ENCODE measurements at regions not wholly inside any gene's neighbourhood (a gene's known extent, or its start where the extent isn't known, plus 50 kb on each side); places are given as distances from the start of the nearest gene placed in this dataset.

DNA sequence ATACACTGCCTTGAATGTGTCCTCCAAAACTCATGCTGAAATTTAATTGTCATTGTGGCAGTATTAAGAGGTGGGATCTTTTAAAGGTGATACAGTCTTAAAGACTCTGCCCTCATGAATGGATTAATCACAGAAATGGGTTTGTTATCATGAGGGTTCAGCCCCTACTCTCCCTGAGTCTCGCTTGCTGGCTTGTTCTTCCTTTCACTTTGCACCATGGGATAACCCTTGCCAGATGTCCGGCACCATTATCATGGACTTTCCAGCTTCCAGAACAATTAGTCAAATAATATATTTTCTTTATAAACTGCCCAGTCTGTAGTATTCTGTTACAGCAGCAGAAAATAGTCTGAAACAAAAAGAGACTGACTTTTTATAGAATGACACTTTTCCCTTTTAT lies 67.9 kb upstream of the TENT5A start:
- TF ChIP-seq EZH2phosphoT487 (IDR thresholded peaks at IDR 0.05) (no peak), EZH2 (IDR thresholded peaks at IDR 0.05) (no peak)
- TF ChIP-seq, protein P1, sequence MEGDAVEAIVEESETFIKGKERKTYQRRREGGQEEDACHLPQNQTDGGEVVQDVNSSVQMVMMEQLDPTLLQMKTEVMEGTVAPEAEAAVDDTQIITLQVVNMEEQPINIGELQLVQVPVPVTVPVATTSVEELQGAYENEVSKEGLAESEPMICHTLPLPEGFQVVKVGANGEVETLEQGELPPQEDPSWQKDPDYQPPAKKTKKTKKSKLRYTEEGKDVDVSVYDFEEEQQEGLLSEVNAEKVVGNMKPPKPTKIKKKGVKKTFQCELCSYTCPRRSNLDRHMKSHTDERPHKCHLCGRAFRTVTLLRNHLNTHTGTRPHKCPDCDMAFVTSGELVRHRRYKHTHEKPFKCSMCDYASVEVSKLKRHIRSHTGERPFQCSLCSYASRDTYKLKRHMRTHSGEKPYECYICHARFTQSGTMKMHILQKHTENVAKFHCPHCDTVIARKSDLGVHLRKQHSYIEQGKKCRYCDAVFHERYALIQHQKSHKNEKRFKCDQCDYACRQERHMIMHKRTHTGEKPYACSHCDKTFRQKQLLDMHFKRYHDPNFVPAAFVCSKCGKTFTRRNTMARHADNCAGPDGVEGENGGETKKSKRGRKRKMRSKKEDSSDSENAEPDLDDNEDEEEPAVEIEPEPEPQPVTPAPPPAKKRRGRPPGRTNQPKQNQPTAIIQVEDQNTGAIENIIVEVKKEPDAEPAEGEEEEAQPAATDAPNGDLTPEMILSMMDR (IDR thresholded peaks at IDR 0.05), result no peak
- Histone ChIP-seq H3K4me2 (no peak overlapping the region), H3K4me3 (no peak overlapping the region), H4K20me1 (ENCODE audit: low read depth) (no peaks in the 10 kb centered on the region), H3K9me3 (ENCODE audit: low read depth) (no peaks in the 10 kb centered on the region), H3K27ac (no peak overlapping the region), H3F3A (ENCODE audit: low read depth) (no peaks in the 10 kb centered on the region), H3K9ac (no peak overlapping the region), H3K79me2 (ENCODE audit: low read depth) (no peaks in the 10 kb centered on the region), H3K36me3 (no peaks in the 10 kb centered on the region), H3K4me1 (peaks cover 5% of the 10 kb centered on the region), H3K27me3 (no peaks in the 10 kb centered on the region), H2AFZ (replicated peaks) (no peak overlapping the region)
- H3K27me3 Mint-ChIP-seq (ENCODE audit: insufficient read depth, low read depth), result no peaks in the 10 kb centered on the region
- no peaks in the 10 kb centered on the region for H3K36me3 Mint-ChIP-seq
- no peak overlapping the region for H3K27ac Mint-ChIP-seq
- H3K9me3 Mint-ChIP-seq, result no peaks in the 10 kb centered on the region
- H3K4me1 Mint-ChIP-seq, result no peaks in the 10 kb centered on the region
- H3K4me3 Mint-ChIP-seq, result no peak overlapping the region
- no peak for DNase-seq (ENCODE audit: low spot score)

GRCh38 chr6:81819767-81820166 lies 67.3 kb upstream of the TENT5A start:
- no peak overlapping the region for H2AFZ ChIP-seq (replicated peaks)
- no peaks in the 10 kb centered on the region for H3K79me2 ChIP-seq (ENCODE audit: low read depth)
- Mint-ChIP-seq H3K4me1 (no peaks in the 10 kb centered on the region), H3K4me3 (no peak overlapping the region), H3K27me3 (ENCODE audit: insufficient read depth, low read depth) (no peaks in the 10 kb centered on the region), H3K27ac (no peak overlapping the region), H3K36me3 (no peaks in the 10 kb centered on the region), H3K9me3 (no peaks in the 10 kb centered on the region)
- peaks cover 9% of the 10 kb centered on the region for H3K4me1 ChIP-seq
- DNase-seq (ENCODE audit: low spot score), result no peak
- no peak overlapping the region for H3K4me3 ChIP-seq
- H4K20me1 ChIP-seq (ENCODE audit: low read depth), result no peaks in the 10 kb centered on the region
- H3K9ac ChIP-seq, result no peak overlapping the region
- no peak for TF ChIP-seq EZH2phosphoT487 (IDR thresholded peaks at IDR 0.05)
- TF ChIP-seq EZH2 (IDR thresholded peaks at IDR 0.05), result no peak
- TF ChIP-seq, protein P1 (IDR thresholded peaks at IDR 0.05), result no peak
- no peaks in the 10 kb centered on the region for H3K9me3 ChIP-seq (ENCODE audit: low read depth)
- no peak overlapping the region for H3K4me2 ChIP-seq
- H3K27ac ChIP-seq, result no peak overlapping the region
- H3K36me3 ChIP-seq, result no peaks in the 10 kb centered on the region
- no peaks in the 10 kb centered on the region for H3F3A ChIP-seq (ENCODE audit: low read depth)
- H3K27me3 ChIP-seq, result no peaks in the 10 kb centered on the region

DNA sequence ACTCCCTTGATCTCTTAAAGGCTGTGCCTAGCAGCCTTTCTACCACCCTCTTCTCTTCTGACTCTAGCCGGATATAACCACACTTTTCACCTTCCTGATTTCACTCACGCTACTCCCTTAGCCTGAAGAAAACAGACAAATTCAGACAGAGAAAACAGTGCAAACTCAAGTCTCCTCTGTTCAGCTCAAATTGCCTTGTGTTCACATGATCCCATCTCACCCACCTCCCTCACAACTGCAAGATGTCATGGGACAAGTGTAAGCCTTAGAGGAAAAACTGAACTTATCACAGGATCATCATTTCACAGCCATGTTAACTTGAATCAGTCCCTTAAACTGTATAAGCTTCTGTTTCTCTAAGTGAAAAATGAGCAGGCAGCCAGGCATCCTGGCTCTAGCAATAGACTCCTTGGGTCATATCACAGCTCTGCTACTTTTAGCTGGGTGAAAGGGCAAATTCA lies 66.5 kb upstream of the TENT5A start:
- H3K4me3 ChIP-seq, result no peak overlapping the region
- H2AFZ ChIP-seq (replicated peaks), result no peak overlapping the region
- no peaks in the 10 kb centered on the region for H3K9me3 ChIP-seq (ENCODE audit: low read depth)
- no peak overlapping the region for H3K27ac Mint-ChIP-seq
- H3K36me3 Mint-ChIP-seq, result no peaks in the 10 kb centered on the region
- no peaks in the 10 kb centered on the region for H3K27me3 ChIP-seq
- TF ChIP-seq EZH2phosphoT487 (IDR thresholded peaks at IDR 0.05) (no peak), EZH2 (IDR thresholded peaks at IDR 0.05) (no peak)
- TF ChIP-seq, protein P1 (IDR thresholded peaks at IDR 0.05), result no peak
- no peak overlapping the region for H3K27ac ChIP-seq
- no peaks in the 10 kb centered on the region for H4K20me1 ChIP-seq (ENCODE audit: low read depth)
- H3K4me1 Mint-ChIP-seq, result peaks cover under 1% of the 10 kb centered on the region
- H3F3A ChIP-seq (ENCODE audit: low read depth), result no peaks in the 10 kb centered on the region
- no peak overlapping the region for H3K4me3 Mint-ChIP-seq
- no peaks in the 10 kb centered on the region for H3K9me3 Mint-ChIP-seq
- H3K4me1 ChIP-seq, result peaks cover 9% of the 10 kb centered on the region
- no peak overlapping the region for H3K4me2 ChIP-seq
- H3K36me3 ChIP-seq, result no peaks in the 10 kb centered on the region
- no peak for DNase-seq (ENCODE audit: low spot score)
- H3K9ac ChIP-seq, result no peak overlapping the region
- H3K27me3 Mint-ChIP-seq (ENCODE audit: insufficient read depth, low read depth), result no peaks in the 10 kb centered on the region
- H3K79me2 ChIP-seq (ENCODE audit: low read depth), result no peaks in the 10 kb centered on the region

Measured in neural progenitor cell (in vitro differentiated cells).